ENCODE measurements at regions not wholly inside any gene's neighbourhood (a gene's known extent, or its start where the extent isn't known, plus 50 kb on each side); places are given as distances from the start of the nearest gene placed in this dataset.

- ChIA-PET POLR2A (no interaction called here), CTCF (interaction anchor here (1.6 kb wide), 1 partner anchor 12 kb away, joined by 3 read pairs; no protein-coding TSS in a partner anchor)
- no peak for TF ChIP-seq CTCF (IDR thresholded peaks at IDR 0.05; ENCODE audit: insufficient read depth, low read length, missing control alignments)
- no peak overlapping the region for H3K4me3 ChIP-seq (ENCODE audit: low read depth, low read length)
- DNase-seq (ENCODE audit: low read depth, low spot score): no peak
Measured at GRCh38 chr21:35491920-35492678, 443.0 kb upstream of the RUNX1 start.

- ChIA-PET POLR2A (no interaction called here), CTCF (interaction anchor here (1.6 kb wide), 1 partner anchor 13 kb away, joined by 3 read pairs; no protein-coding TSS in a partner anchor)
- TF ChIP-seq CTCF (IDR thresholded peaks at IDR 0.05; ENCODE audit: insufficient read depth, low read length, missing control alignments): no peak
- no peak for DNase-seq (ENCODE audit: low read depth, low spot score)
- no peak overlapping the region for H3K4me3 ChIP-seq (ENCODE audit: low read depth, low read length)
Measured at GRCh38 chr21:35491114-35491513, 442.0 kb upstream of the RUNX1 start.

- no peak overlapping the region for H3K4me3 ChIP-seq (ENCODE audit: low read depth, low read length)
- no peak for TF ChIP-seq CTCF (IDR thresholded peaks at IDR 0.05; ENCODE audit: insufficient read depth, low read length, missing control alignments)
- no peak for DNase-seq (ENCODE audit: low read depth, low spot score)
- CTCF ChIA-PET: interaction anchor here (0.8 kb wide), 1 partner anchor 16 kb away, joined by 3 read pairs; no protein-coding TSS in a partner anchor
- POLR2A ChIA-PET: no interaction called here
Measured at GRCh38 chr21:35489389-35489980, 440.4 kb upstream of the RUNX1 start.

- DNase-seq (ENCODE audit: low read depth, low spot score): no peak
- H3K4me3 ChIP-seq (ENCODE audit: low read depth, low read length): no peak overlapping the region
- no peak for TF ChIP-seq CTCF (IDR thresholded peaks at IDR 0.05; ENCODE audit: insufficient read depth, low read length, missing control alignments)
- POLR2A ChIA-PET: no interaction called here
- CTCF ChIA-PET: no interaction called here
Measured at GRCh38 chr21:35488946-35489345, 439.8 kb upstream of the RUNX1 start.

- DNase-seq (ENCODE audit: low read depth, low spot score): no peak
- TF ChIP-seq CTCF (IDR thresholded peaks at IDR 0.05; ENCODE audit: insufficient read depth, low read length, missing control alignments): no peak
- H3K4me3 ChIP-seq (ENCODE audit: low read depth, low read length): no peak overlapping the region
- ChIA-PET POLR2A (no interaction called here), CTCF (no interaction called here)
Measured at GRCh38 chr21:35485364-35485763, 436.3 kb upstream of the RUNX1 start.

- H3K4me3 ChIP-seq (ENCODE audit: low read depth, low read length): no peak overlapping the region
- no peak for TF ChIP-seq CTCF (IDR thresholded peaks at IDR 0.05; ENCODE audit: insufficient read depth, low read length, missing control alignments)
- no peak for DNase-seq (ENCODE audit: low read depth, low spot score)
- ChIA-PET POLR2A (no interaction called here), CTCF (no interaction called here)
Measured at GRCh38 chr21:35484851-35485250, 435.7 kb upstream of the RUNX1 start.

Measured in AG04449 (cell line).